ENCODE measurements at regions not wholly inside any gene's neighbourhood (a gene's known extent, or its start where the extent isn't known, plus 50 kb on each side); places are given as distances from the start of the nearest gene placed in this dataset.

DNA sequence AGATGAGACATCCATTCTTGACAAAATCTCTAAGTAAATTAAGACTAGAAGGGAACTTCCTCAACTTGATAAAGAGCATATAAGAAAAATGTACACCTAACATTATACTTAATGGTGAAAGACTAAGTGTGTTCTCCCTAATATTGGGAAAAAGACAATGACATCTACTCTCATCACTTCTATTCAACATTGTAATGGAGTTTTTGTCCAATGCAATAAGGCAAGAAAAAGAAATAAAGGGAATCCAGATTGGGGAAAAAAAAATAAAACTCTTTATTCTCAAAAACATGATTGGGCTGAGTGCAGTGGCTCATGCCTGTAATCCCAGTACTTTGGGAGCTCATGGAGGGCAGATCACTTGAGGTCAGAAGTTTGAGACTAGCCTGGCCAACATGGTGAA is 131.1 kb upstream of the JUN start:
- ATAC-seq (replicated peaks; ENCODE audit: extremely low read depth, poor library complexity, severe bottlenecking), result no peak
- Mint-ChIP-seq H3K27me3 (no peaks in the 10 kb centered on the region), H3K9me3 (no peaks in the 10 kb centered on the region), H3K36me3 (ENCODE audit: insufficient read depth) (no peaks in the 10 kb centered on the region), H3K4me1 (peaks cover 11% of the 10 kb centered on the region), H3K27ac (ENCODE audit: low read depth) (no peak overlapping the region), H3K4me3 (no peak overlapping the region)
- DNase-seq (ENCODE audit: low spot score in 2 of 2), result no peak

- no peak overlapping the region for H3K4me3 Mint-ChIP-seq
- DNase-seq (ENCODE audit: low spot score in 2 of 2), result no peak
- no peak for ATAC-seq (replicated peaks; ENCODE audit: extremely low read depth, poor library complexity, severe bottlenecking)
- H3K36me3 Mint-ChIP-seq (ENCODE audit: insufficient read depth), result no peaks in the 10 kb centered on the region
- H3K27me3 Mint-ChIP-seq, result no peaks in the 10 kb centered on the region
- peaks cover 15% of the 10 kb centered on the region for H3K4me1 Mint-ChIP-seq
- no peak overlapping the region for H3K27ac Mint-ChIP-seq (ENCODE audit: low read depth)
- H3K9me3 Mint-ChIP-seq, result no peaks in the 10 kb centered on the region
Observed at GRCh38 chr1:58917436-58917835, 133.6 kb upstream of the JUN start.

GRCh38 chr1:58919226-58919958 is 135.5 kb upstream of the JUN start:
- DNase-seq (ENCODE audit: low spot score in 2 of 2) (no peak), ATAC-seq (replicated peaks; ENCODE audit: extremely low read depth, poor library complexity, severe bottlenecking) (no peak)
- no peak overlapping the region for H3K4me3 Mint-ChIP-seq
- no peak overlapping the region for H3K27ac Mint-ChIP-seq (ENCODE audit: low read depth)
- no peaks in the 10 kb centered on the region for H3K9me3 Mint-ChIP-seq
- H3K27me3 Mint-ChIP-seq, result no peaks in the 10 kb centered on the region
- no peaks in the 10 kb centered on the region for H3K36me3 Mint-ChIP-seq (ENCODE audit: insufficient read depth)
- H3K4me1 Mint-ChIP-seq, result peaks cover 19% of the 10 kb centered on the region

DNA sequence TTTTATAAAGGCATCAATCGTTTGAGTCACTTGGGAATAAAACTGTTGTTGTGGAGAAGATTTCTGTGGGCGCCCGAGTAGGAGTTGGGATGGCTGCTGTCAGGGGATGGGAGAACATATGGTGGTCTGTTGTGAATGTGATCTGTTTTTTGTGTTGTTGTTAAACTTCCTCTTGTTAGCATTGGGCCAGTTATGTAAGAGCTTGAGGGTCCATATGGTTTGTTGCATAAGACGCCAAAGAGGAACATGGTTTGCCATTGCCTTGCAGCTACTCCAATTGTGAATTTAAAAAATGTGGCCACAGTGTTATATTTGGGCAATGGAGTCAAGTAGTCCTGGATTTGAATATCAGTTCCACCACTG is 136.1 kb upstream of the JUN start:
- peaks cover 19% of the 10 kb centered on the region for H3K4me1 Mint-ChIP-seq
- ATAC-seq (replicated peaks; ENCODE audit: extremely low read depth, poor library complexity, severe bottlenecking), result no peak
- no peak for DNase-seq (ENCODE audit: low spot score in 2 of 2)
- H3K9me3 Mint-ChIP-seq, result no peaks in the 10 kb centered on the region
- no peak overlapping the region for H3K27ac Mint-ChIP-seq (ENCODE audit: low read depth)
- no peaks in the 10 kb centered on the region for H3K27me3 Mint-ChIP-seq
- H3K36me3 Mint-ChIP-seq (ENCODE audit: insufficient read depth), result no peaks in the 10 kb centered on the region
- H3K4me3 Mint-ChIP-seq, result no peak overlapping the region

GRCh38 chr1:58921342-58921741 is 137.5 kb upstream of the JUN start:
- no peak for ATAC-seq (replicated peaks; ENCODE audit: extremely low read depth, poor library complexity, severe bottlenecking)
- Mint-ChIP-seq H3K27ac (ENCODE audit: low read depth) (no peak overlapping the region), H3K36me3 (ENCODE audit: insufficient read depth) (no peaks in the 10 kb centered on the region), H3K9me3 (no peaks in the 10 kb centered on the region), H3K27me3 (no peaks in the 10 kb centered on the region), H3K4me3 (no peak overlapping the region), H3K4me1 (peaks cover 19% of the 10 kb centered on the region)
- DNase-seq (ENCODE audit: low spot score in 2 of 2), result no peak

DNA sequence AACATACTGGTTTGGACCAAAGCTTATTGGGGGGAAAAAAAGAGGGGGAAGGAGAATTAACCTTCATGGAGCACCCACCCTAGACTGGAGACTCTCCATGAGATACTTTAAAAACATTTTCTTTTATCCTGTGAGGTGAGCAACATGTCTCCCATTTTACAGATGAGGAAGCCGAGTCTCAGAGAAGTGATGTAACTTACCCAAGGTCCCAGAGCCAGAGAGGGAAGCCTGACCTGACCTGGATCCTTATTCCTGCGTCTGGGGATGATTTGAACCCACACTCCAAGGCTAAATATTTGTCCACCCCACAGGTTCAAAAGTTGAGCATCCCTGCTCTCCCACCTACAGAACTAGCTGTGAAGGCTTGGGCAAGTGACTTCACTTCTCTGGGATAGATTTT is 137.9 kb upstream of the JUN start:
- peak overlapping the region; percentile 72 for H3K27ac Mint-ChIP-seq (ENCODE audit: low read depth)
- no peaks in the 10 kb centered on the region for H3K9me3 Mint-ChIP-seq
- ATAC-seq (replicated peaks; ENCODE audit: extremely low read depth, poor library complexity, severe bottlenecking) (no peak), DNase-seq (ENCODE audit: low spot score in 2 of 2) (no peak)
- no peaks in the 10 kb centered on the region for H3K27me3 Mint-ChIP-seq
- no peaks in the 10 kb centered on the region for H3K36me3 Mint-ChIP-seq (ENCODE audit: insufficient read depth)
- peaks cover 19% of the 10 kb centered on the region for H3K4me1 Mint-ChIP-seq
- H3K4me3 Mint-ChIP-seq, result no peak overlapping the region

GRCh38 chr1:58922302-58923089 is 138.6 kb upstream of the JUN start:
- peak overlapping the region; percentile 39 for H3K4me3 Mint-ChIP-seq
- H3K27ac Mint-ChIP-seq (ENCODE audit: low read depth), result peak overlapping the region; percentile 72
- H3K4me1 Mint-ChIP-seq, result peaks cover 24% of the 10 kb centered on the region
- no peaks in the 10 kb centered on the region for H3K36me3 Mint-ChIP-seq (ENCODE audit: insufficient read depth)
- H3K27me3 Mint-ChIP-seq, result no peaks in the 10 kb centered on the region
- DNase-seq (ENCODE audit: low spot score in 2 of 2), result peak; percentile 30 to 53
- peak; percentile 98 for ATAC-seq (replicated peaks; ENCODE audit: extremely low read depth, poor library complexity, severe bottlenecking)
- no peaks in the 10 kb centered on the region for H3K9me3 Mint-ChIP-seq

GRCh38 chr1:58923090-58923470 is 139.2 kb upstream of the JUN start:
- no peak for DNase-seq (ENCODE audit: low spot score in 2 of 2)
- H3K27ac Mint-ChIP-seq (ENCODE audit: low read depth), result peak overlapping the region; percentile 72
- H3K36me3 Mint-ChIP-seq (ENCODE audit: insufficient read depth), result no peaks in the 10 kb centered on the region
- H3K4me1 Mint-ChIP-seq, result peaks cover 25% of the 10 kb centered on the region
- H3K27me3 Mint-ChIP-seq, result no peaks in the 10 kb centered on the region
- no peak for ATAC-seq (replicated peaks; ENCODE audit: extremely low read depth, poor library complexity, severe bottlenecking)
- H3K9me3 Mint-ChIP-seq, result no peaks in the 10 kb centered on the region
- peak overlapping the region; percentile 39 for H3K4me3 Mint-ChIP-seq

DNA sequence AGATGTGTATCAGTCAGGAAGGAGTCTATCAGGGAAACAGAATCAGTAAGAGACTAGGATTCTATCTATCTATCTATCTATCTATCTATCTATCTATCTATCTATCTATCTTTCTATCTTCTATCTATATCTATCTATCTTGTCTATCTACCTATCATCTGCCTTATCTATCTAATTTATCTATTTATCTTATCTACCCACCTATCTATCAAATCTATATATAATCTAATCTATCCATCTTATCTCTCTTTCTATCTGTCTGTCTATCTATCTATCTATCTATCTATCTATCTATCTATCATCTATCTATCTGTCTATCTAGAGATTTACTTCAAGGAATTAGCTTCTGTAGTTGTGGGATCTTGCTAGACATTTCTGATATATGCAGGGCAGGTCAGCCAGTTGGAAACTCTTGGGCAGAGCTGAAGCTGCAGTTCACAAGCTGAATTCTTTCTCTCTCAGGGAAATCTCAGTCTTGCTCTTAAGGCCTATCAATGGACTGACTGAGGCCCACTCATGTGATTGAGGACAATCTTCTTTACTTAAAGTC is 140.2 kb upstream of the JUN start:
- H3K9me3 Mint-ChIP-seq, result no peaks in the 10 kb centered on the region
- H3K36me3 Mint-ChIP-seq (ENCODE audit: insufficient read depth), result no peaks in the 10 kb centered on the region
- H3K4me1 Mint-ChIP-seq, result peaks cover 29% of the 10 kb centered on the region
- ATAC-seq (replicated peaks; ENCODE audit: extremely low read depth, poor library complexity, severe bottlenecking) (no peak), DNase-seq (ENCODE audit: low spot score in 2 of 2) (no peak)
- peak overlapping the region; percentile 72 for H3K27ac Mint-ChIP-seq (ENCODE audit: low read depth)
- H3K4me3 Mint-ChIP-seq, result no peak overlapping the region
- H3K27me3 Mint-ChIP-seq, result no peaks in the 10 kb centered on the region

DNA sequence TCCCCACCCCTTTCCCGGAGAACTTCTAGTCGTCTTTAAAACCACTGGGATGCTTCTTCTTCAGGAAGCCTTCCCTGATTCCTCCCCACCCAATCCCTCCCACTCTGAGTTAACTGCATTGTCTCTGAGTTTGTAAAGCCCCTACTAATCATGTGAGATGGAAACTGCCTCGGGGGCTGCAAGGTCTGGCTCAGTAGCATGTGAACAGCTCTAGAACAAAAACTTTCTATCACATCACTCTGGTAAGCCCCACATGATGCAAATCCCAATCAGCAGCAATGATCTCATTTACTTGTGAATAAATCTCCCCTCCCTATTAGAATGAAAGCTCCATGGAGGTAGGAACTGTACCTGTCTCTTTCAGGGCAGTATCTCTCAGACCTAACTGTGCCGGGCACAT is 141.0 kb upstream of the JUN start:
- no peak for DNase-seq (ENCODE audit: low spot score in 2 of 2)
- no peak for ATAC-seq (replicated peaks; ENCODE audit: extremely low read depth, poor library complexity, severe bottlenecking)
- no peaks in the 10 kb centered on the region for H3K27me3 Mint-ChIP-seq
- H3K4me1 Mint-ChIP-seq, result peaks cover 29% of the 10 kb centered on the region
- H3K36me3 Mint-ChIP-seq (ENCODE audit: insufficient read depth), result no peaks in the 10 kb centered on the region
- H3K27ac Mint-ChIP-seq (ENCODE audit: low read depth), result peak overlapping the region; percentile 72
- H3K9me3 Mint-ChIP-seq, result no peaks in the 10 kb centered on the region
- no peak overlapping the region for H3K4me3 Mint-ChIP-seq

DNA sequence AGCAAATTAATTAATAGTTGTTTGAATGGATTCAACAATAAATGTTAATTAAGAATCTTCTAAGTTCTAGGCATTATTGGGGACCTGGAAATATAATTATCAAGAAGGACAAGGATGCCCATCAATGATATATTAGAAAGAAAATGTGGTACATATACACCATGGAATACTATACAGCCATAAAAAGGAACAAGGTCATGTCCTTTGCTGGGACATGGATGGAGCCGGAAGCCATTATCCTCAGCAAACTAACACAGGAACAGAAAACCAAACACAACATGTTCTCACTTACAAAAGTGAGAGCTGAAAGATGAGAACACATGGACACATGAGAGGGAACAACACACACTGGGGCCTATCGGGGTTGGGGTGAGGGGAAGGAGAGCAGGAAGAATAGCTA is 141.4 kb upstream of the JUN start:
- Mint-ChIP-seq H3K27me3 (no peaks in the 10 kb centered on the region), H3K27ac (ENCODE audit: low read depth) (no peak overlapping the region), H3K9me3 (no peaks in the 10 kb centered on the region), H3K4me1 (peaks cover 29% of the 10 kb centered on the region), H3K4me3 (no peak overlapping the region), H3K36me3 (ENCODE audit: insufficient read depth) (no peaks in the 10 kb centered on the region)
- DNase-seq (ENCODE audit: low spot score in 2 of 2) (no peak), ATAC-seq (replicated peaks; ENCODE audit: extremely low read depth, poor library complexity, severe bottlenecking) (no peak)

GRCh38 chr1:58926152-58926551 is 142.3 kb upstream of the JUN start:
- H3K4me1 Mint-ChIP-seq, result peaks cover 26% of the 10 kb centered on the region
- ATAC-seq (replicated peaks; ENCODE audit: extremely low read depth, poor library complexity, severe bottlenecking) (no peak), DNase-seq (ENCODE audit: low spot score in 2 of 2) (no peak)
- no peaks in the 10 kb centered on the region for H3K9me3 Mint-ChIP-seq
- no peak overlapping the region for H3K27ac Mint-ChIP-seq (ENCODE audit: low read depth)
- H3K4me3 Mint-ChIP-seq, result no peak overlapping the region
- H3K27me3 Mint-ChIP-seq, result no peaks in the 10 kb centered on the region
- no peaks in the 10 kb centered on the region for H3K36me3 Mint-ChIP-seq (ENCODE audit: insufficient read depth)
